AG10803 (cell line): ENCODE measurements at regions not wholly inside any gene's neighbourhood (a gene's known extent, or its start where the extent isn't known, plus 50 kb on each side); places are given as distances from the start of the nearest gene placed in this dataset.

Experiments
- DNase-seq: peaks from one replicate; pipeline ENCODE4 v3.0.0; 2010; ENCODE audit warnings: low read depth
- H3K4me3 ChIP-seq: 2 replicates; pipeline ENCODE4 v1.5.1; 2011; ENCODE audit warnings: mild to moderate bottlenecking, low read length, control low read depth
- TF ChIP-seq, protein P1 (sequence below): conservative IDR thresholded peaks from 2 replicates; pipeline ENCODE4 v1.5.1; 2011; ENCODE audit warnings: mild to moderate bottlenecking, low read length, control low read depth, inconsistent platforms

- H3K4me3 ChIP-seq, result no peak overlapping the region
- TF ChIP-seq, protein P1, sequence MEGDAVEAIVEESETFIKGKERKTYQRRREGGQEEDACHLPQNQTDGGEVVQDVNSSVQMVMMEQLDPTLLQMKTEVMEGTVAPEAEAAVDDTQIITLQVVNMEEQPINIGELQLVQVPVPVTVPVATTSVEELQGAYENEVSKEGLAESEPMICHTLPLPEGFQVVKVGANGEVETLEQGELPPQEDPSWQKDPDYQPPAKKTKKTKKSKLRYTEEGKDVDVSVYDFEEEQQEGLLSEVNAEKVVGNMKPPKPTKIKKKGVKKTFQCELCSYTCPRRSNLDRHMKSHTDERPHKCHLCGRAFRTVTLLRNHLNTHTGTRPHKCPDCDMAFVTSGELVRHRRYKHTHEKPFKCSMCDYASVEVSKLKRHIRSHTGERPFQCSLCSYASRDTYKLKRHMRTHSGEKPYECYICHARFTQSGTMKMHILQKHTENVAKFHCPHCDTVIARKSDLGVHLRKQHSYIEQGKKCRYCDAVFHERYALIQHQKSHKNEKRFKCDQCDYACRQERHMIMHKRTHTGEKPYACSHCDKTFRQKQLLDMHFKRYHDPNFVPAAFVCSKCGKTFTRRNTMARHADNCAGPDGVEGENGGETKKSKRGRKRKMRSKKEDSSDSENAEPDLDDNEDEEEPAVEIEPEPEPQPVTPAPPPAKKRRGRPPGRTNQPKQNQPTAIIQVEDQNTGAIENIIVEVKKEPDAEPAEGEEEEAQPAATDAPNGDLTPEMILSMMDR, result no peak
- DNase-seq, result peak; percentile 82
These were observed 89.7 kb upstream of the CARD18 start for GRCh38 chr11:105229257-105229656.

- no peak for DNase-seq
- H3K4me3 ChIP-seq, result no peak overlapping the region
- TF ChIP-seq, protein P1, result no peak
These were observed 87.8 kb upstream of the CARD18 start for GRCh38 chr11:105227363-105227762.

DNA sequence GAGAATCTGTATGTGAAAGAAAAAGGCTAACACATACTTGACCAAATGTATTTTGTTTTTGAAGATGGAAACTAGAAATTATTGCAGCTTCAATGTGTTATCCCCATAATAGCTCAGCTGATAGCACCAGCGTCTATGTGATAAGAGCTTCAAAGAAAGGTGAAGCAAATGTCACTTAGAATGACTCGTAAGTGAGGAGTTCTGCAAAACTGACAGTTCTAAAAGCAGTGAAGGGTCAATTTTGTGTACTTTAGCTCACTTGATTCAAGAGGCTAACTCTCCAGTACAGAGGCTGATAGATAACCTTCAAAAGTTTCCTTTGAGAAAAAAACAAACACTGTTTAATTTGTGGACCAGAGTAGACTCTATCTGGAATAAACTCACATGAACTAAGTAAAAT lies 87.2 kb upstream of the CARD18 start:
- no peak overlapping the region for H3K4me3 ChIP-seq
- DNase-seq, result no peak
- TF ChIP-seq, protein P1, result no peak

DNA sequence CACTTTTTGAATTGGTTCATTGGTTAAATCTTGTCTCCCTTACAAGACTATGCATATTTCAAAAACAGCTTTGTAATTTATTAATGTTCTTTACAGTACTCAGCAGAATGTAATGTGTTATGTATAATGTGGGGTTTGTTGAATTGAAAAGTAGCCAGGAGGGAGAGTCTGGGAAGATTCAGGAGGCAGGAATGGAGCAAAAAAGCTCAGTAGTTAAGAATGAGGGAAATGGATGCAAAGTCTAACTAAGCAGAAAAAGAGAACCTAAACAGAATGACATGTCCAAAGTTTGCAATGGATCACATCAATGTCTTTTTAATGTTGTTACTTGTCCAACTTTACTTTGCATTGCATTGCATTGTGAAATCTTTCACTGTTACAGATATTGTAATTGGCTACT lies 86.5 kb upstream of the CARD18 start:
- no peak overlapping the region for H3K4me3 ChIP-seq
- DNase-seq, result peak; percentile 64
- TF ChIP-seq, protein P1, result no peak

DNA sequence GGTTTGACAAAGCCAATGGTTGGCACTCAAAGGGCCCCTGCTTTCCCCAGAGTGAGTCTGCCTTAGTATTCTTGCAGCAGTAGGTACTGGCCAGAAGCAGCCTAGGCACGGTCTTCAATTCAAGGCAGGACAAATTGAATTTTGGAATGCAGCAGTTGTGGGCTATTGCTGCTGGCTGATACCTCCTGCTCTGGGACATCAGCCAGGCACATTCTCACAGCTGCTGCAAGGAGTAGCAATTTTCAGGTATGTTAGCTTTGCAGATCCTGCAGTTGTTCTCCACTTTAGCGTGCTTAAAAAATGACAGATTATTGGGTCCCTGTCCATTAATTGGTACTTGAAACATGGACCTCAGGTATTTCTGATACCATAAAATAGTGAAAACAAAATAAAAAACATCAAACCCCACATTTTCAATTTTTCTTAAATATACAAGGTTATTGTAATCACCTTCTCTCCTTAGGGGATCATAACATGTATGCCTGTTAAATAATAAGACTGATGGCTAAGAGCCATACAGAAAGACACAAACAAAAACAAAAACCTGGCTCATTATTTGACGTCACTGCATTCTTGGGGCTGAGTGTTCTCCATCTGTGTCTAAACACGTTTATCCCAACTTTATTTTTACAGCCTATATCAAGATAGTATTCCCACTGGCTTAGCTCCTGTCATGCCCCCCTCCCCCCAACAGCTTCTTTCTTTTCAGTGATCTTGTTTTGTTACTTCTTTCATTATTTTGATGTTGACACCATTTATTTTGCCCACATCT lies 85.1 kb upstream of the CARD18 start:
- peak; percentile 18 for DNase-seq
- no peak overlapping the region for H3K4me3 ChIP-seq
- TF ChIP-seq, protein P1, result no peak

GRCh38 chr11:105220121-105220520 lies 80.6 kb upstream of the CARD18 start:
- TF ChIP-seq, protein P1, result no peak
- no peak for DNase-seq
- no peak overlapping the region for H3K4me3 ChIP-seq

- TF ChIP-seq, protein P1, result no peak
- no peak overlapping the region for H3K4me3 ChIP-seq
- no peak for DNase-seq
These were observed 80.1 kb upstream of the CARD18 start for GRCh38 chr11:105219670-105220069.
